SK-N-SH (cell line): ENCODE measurements at regions not wholly inside any gene's neighbourhood (a gene's known extent, or its start where the extent isn't known, plus 50 kb on each side); places are given as distances from the start of the nearest gene placed in this dataset.

ENCODE experiments used
- CTCF ChIA-PET: fragments of 300-600, 350-600 bp; formaldehyde crosslinking; extraction: SDS; loops from one replicate; lab custom pipeline; 2021; lab: Yijun Ruan, JAX
- POLR2A ChIA-PET: fragments of 350-600 bp; sonication (Branson Sonifier 250); formaldehyde crosslinking; extraction: SDS; loops from one replicate; lab custom pipeline; 2020; ENCODE audit warnings: antibody characterized with exemption, inconsistent platforms; lab: Yijun Ruan, JAX
- DNase-seq: peaks from one replicate; pipeline ENCODE4 v3.0.0; 2012
- H2AFZ ChIP-seq: fragments of 200-600 bp; sonication (generic); 2 replicates; pipeline ENCODE4 v1.8.1; 2016; ENCODE audit warnings: antibody characterized with exemption, mild to moderate bottlenecking, low read depth
- H3F3A ChIP-seq: fragments of 200-600 bp; sonication (generic); replicated peaks from 2 replicates; pipeline ENCODE3; 2016; ENCODE audit warnings: antibody characterized with exemption, mild to moderate bottlenecking; ENCODE audit not compliant: insufficient read depth
- H3K27ac ChIP-seq, 2 experiments: fragments of 200-500 bp in 1 of 2; fragments of 200-600 bp in 1 of 2; sonication (Bioruptor generic) in 1 of 2; sonication (generic), shearing (Covaris generic) in 1 of 2; 2 replicates each; pipeline versions ENCODE4 v1.5.1 to v1.6.1; 2014 to 2016; ENCODE audit warnings: low read depth in 2 of 2, inconsistent platforms in 1 of 2, low read length in 1 of 2, mild to moderate bottlenecking in 1 of 2, mixed read lengths in 1 of 2
- H3K27me3 ChIP-seq: fragments of 200-600 bp; sonication (generic), shearing (Covaris generic); 2 replicates; pipeline ENCODE4 v1.6.1; 2016; ENCODE audit warnings: mixed run types; ENCODE audit not compliant: insufficient read depth
- H3K36me3 ChIP-seq, 2 experiments: fragments of 200-500 bp in 1 of 2; fragments of 200-600 bp in 1 of 2; sonication (Bioruptor generic) in 1 of 2; sonication (generic) in 1 of 2; replicated peaks in 1 of 2; 2 replicates each; pipeline versions ENCODE3 to v1.5.1; 2014 to 2016; ENCODE audit warnings: low read length in 1 of 2, mild to moderate bottlenecking in 1 of 2; ENCODE audit not compliant: insufficient read depth in 2 of 2, control insufficient read depth in 1 of 2
- H3K4me1 ChIP-seq, 2 experiments: fragments of 200-500 bp in 1 of 2; fragments of 200-600 bp in 1 of 2; sonication (Bioruptor generic) in 1 of 2; sonication (generic), shearing (Covaris generic) in 1 of 2; 2 replicates each; pipeline versions ENCODE4 v1.5.1 to v1.6.1; 2014 to 2016; ENCODE audit warnings: low read depth in 1 of 2, low read length in 1 of 2, mixed run types in 1 of 2; ENCODE audit not compliant: insufficient read depth in 2 of 2, control insufficient read depth in 1 of 2
- H3K4me2 ChIP-seq: fragments of 200-600 bp; sonication (generic), shearing (Covaris generic); 2 replicates; pipeline ENCODE4 v1.6.1; 2017; ENCODE audit warnings: mixed run types
- H3K4me3 ChIP-seq, 2 experiments: fragments of 200-500 bp in 1 of 2; fragments of 200-600 bp in 1 of 2; sonication (Bioruptor generic) in 1 of 2; sonication (generic), shearing (Covaris generic) in 1 of 2; 2 replicates each; pipeline versions ENCODE4 v1.5.1 to v1.8.1; 2014 to 2016; ENCODE audit warnings: low read depth in 2 of 2, inconsistent platforms in 1 of 2, low read length in 1 of 2, mild to moderate bottlenecking in 1 of 2, mixed read lengths in 1 of 2, moderate library complexity in 1 of 2
- H3K79me2 ChIP-seq: fragments of 200-600 bp; sonication (generic); 2 replicates; pipeline ENCODE4 v1.8.1; 2017; ENCODE audit warnings: mild to moderate bottlenecking; ENCODE audit not compliant: insufficient read depth
- H3K9ac ChIP-seq: fragments of 200-600 bp; sonication (generic); 2 replicates; pipeline ENCODE4 v1.6.1; 2017; ENCODE audit warnings: mixed run types
- H3K9me2 ChIP-seq: fragments of 200-600 bp; sonication (generic); 2 replicates; pipeline ENCODE4 v1.6.1; 2017; ENCODE audit warnings: mixed run types
- H3K9me3 ChIP-seq: fragments of 200-600 bp; sonication (generic); 2 replicates; pipeline ENCODE4 v1.6.1; 2017; ENCODE audit warnings: mixed run types, mild to moderate bottlenecking, moderate library complexity
- H4K20me1 ChIP-seq: fragments of 200-600 bp; sonication (generic); 2 replicates; pipeline ENCODE4 v1.6.1; 2017; ENCODE audit warnings: mild to moderate bottlenecking, mixed run types; ENCODE audit not compliant: insufficient read depth
- CTCF ChIP-seq: fragments of 200-600 bp; sonication (generic); IDR thresholded peaks from 2 replicates; pipeline ENCODE4 v1.6.1; 2017; ENCODE audit warnings: antibody characterized with exemption, mild to moderate bottlenecking, moderate library complexity
- ELF1 ChIP-seq: IDR thresholded peaks from 2 replicates; pipeline ENCODE4 v1.4.0; 2012
- EP300 ChIP-seq, 2 experiments: IDR thresholded peaks; 2 replicates each; pipeline versions ENCODE4 v1.4.0 to v1.6.1; 2012; ENCODE audit warnings: borderline replicate concordance in 1 of 2, low read depth in 1 of 2, low read length in 1 of 2
- EZH2phosphoT487 ChIP-seq: fragments of 200-600 bp; sonication (generic); IDR thresholded peaks from 2 replicates; pipeline ENCODE4 v1.6.1; 2017; ENCODE audit warnings: low read depth, mixed run types, mild to moderate bottlenecking, antibody characterized with exemption, moderate library complexity, borderline replicate concordance
- FOXJ3 ChIP-seq: sonication (generic); formaldehyde crosslinking; IDR thresholded peaks from 2 replicates; pipeline ENCODE4 v1.5.1; 2020; ENCODE audit warnings: mild to moderate bottlenecking, missing genetic modification reagents
- GABPA ChIP-seq: IDR thresholded peaks from 2 replicates; pipeline ENCODE4 v1.4.0; 2012; ENCODE audit warnings: low read depth, mild to moderate bottlenecking
- JUND ChIP-seq: IDR thresholded peaks from 2 replicates; pipeline ENCODE4 v1.4.0; 2012
- MAX ChIP-seq: IDR thresholded peaks from 2 replicates; pipeline ENCODE4 v1.4.0; 2012; ENCODE audit warnings: low read depth
- MEF2A ChIP-seq: IDR thresholded peaks from 2 replicates; pipeline ENCODE4 v1.4.0; 2012; ENCODE audit warnings: low read depth, borderline replicate concordance
- NFIC ChIP-seq: IDR thresholded peaks from 2 replicates; pipeline ENCODE4 v1.4.0; 2012; ENCODE audit warnings: borderline replicate concordance
- PBX3 ChIP-seq: IDR thresholded peaks from 2 replicates; pipeline ENCODE4; 2012
- RAD21 ChIP-seq: IDR thresholded peaks from 2 replicates; pipeline ENCODE4 v1.6.1; 2012; ENCODE audit warnings: mild to moderate bottlenecking, low read length
- RCOR1 ChIP-seq: fragments of 150-350 bp; IDR thresholded peaks from 2 replicates; pipeline ENCODE4 v1.6.1; 2017; ENCODE audit warnings: antibody characterized with exemption, low read length
- RFX5 ChIP-seq: IDR thresholded peaks from 2 replicates; pipeline ENCODE4 v1.6.1; 2012; ENCODE audit warnings: mild to moderate bottlenecking, improper control_type of control experiment, low read length
- SIN3A ChIP-seq: IDR thresholded peaks from 2 replicates; pipeline ENCODE4 v1.6.1; 2012; ENCODE audit warnings: low read depth, mild to moderate bottlenecking, low read length, moderate library complexity, borderline replicate concordance
- SMC3 ChIP-seq: IDR thresholded peaks from 2 replicates; pipeline ENCODE4 v1.6.1; 2012; ENCODE audit warnings: low read depth, low read length, improper control_type of control experiment
- ZBTB33 ChIP-seq: IDR thresholded peaks from 2 replicates; pipeline ENCODE4 v1.4.0; 2012; ENCODE audit warnings: low read depth, borderline replicate concordance
- WGBS: methylation state at CpG from one replicate; pipeline ENCODE4 v1.1.6; 2017; ENCODE audit warnings: low lambda C conversion rate; 5-methylcytosine and 5-hydroxymethylcytosine counted together
- TF ChIP-seq, protein P1 (sequence below): fragments of 150-350 bp; IDR thresholded peaks from 2 replicates; pipeline ENCODE4 v1.6.1; 2016; ENCODE audit warnings: mild to moderate bottlenecking, low read depth, low read length

DNA sequence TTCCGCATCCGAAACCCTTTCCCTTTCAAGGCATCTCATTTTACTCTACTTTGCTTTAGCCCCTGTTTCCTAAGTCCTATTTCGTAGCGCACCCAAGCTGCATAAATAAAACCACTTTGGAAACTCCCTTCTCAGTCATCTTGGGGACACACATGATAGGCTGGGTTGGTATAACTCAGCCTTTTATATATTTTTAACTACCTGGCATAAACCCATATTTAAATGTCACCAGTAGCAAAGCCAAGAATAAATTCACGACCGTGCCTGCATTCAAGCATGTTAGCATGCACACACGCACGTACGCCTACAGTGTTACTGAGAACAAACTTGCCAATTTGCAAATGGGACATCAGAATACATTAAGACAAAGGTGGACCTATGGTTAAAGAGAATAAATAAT, 564.7 kb upstream of the PIK3C3 start:
- Histone ChIP-seq H3K9ac (no peak overlapping the region), H3K9me2 (no peaks in the 10 kb centered on the region), H3K4me2 (no peak overlapping the region), H2AFZ (no peak overlapping the region), H3K27me3 (no peaks in the 10 kb centered on the region), H3K79me2 (no peaks in the 10 kb centered on the region), H3K36me3 (no peaks in the 10 kb centered on the region), H3K4me1 (peaks cover 0 to 4% of the 10 kb centered on the region in 2 experiments; a peak in 1 of 4 replicates), H3F3A (no peaks in the 10 kb centered on the region), H3K27ac (no peak overlapping the region), H3K4me3 (no peak overlapping the region), H4K20me1 (no peaks in the 10 kb centered on the region), H3K9me3 (no peaks in the 10 kb centered on the region)
- TF ChIP-seq ZBTB33 = no peak
- TF ChIP-seq GABPA = no peak
- TF ChIP-seq NFIC = no peak
- TF ChIP-seq FOXJ3 (CRISPR knock-in tag) = no peak
- no peak for TF ChIP-seq SMC3
- no peak for TF ChIP-seq MAX
- no peak for TF ChIP-seq JUND
- TF ChIP-seq PBX3 = no peak
- TF ChIP-seq, protein P1, sequence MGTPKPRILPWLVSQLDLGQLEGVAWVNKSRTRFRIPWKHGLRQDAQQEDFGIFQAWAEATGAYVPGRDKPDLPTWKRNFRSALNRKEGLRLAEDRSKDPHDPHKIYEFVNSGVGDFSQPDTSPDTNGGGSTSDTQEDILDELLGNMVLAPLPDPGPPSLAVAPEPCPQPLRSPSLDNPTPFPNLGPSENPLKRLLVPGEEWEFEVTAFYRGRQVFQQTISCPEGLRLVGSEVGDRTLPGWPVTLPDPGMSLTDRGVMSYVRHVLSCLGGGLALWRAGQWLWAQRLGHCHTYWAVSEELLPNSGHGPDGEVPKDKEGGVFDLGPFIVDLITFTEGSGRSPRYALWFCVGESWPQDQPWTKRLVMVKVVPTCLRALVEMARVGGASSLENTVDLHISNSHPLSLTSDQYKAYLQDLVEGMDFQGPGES = no peak
- TF ChIP-seq EP300 (IDR thresholded peaks at IDR 0.05; ENCODE audit: borderline replicate concordance in 1 of 2, low read depth in 1 of 2, low read length in 1 of 2) = no peak
- TF ChIP-seq RCOR1 = no peak
- no peak for TF ChIP-seq EZH2phosphoT487
- TF ChIP-seq MEF2A = no peak
- TF ChIP-seq ELF1 = no peak
- 86% methylated on average over 9 of the region's 9 CpGs for WGBS
- CTCF ChIA-PET = interaction anchor here (1.4 to 3.0 kb wide), 3 partner anchors 12 to 353 kb away, joined by 4 to 18 read pairs (median 14); no protein-coding TSS in a partner anchor
- POLR2A ChIA-PET = no interaction called here
- DNase-seq = no peak

- Histone ChIP-seq H3K27ac (no peak overlapping the region), H3K9me3 (no peaks in the 10 kb centered on the region), H3K79me2 (no peaks in the 10 kb centered on the region), H4K20me1 (no peaks in the 10 kb centered on the region), H3K9me2 (no peaks in the 10 kb centered on the region), H3K4me3 (no peak overlapping the region), H3K4me1 (no peaks in the 10 kb centered on the region; a peak in 1 of 4 replicates), H3K9ac (no peak overlapping the region), H3F3A (no peaks in the 10 kb centered on the region), H3K4me2 (no peak overlapping the region), H3K27me3 (no peaks in the 10 kb centered on the region), H2AFZ (no peak overlapping the region), H3K36me3 (no peaks in the 10 kb centered on the region)
- peak; percentile 17 for DNase-seq
- ChIA-PET POLR2A (no interaction called here), CTCF (interaction anchor here (0.7 to 2.2 kb wide), 4 partner anchors 13 to 533 kb away, joined by 3 to 14 read pairs (median 4); no protein-coding TSS in a partner anchor)
- WGBS = 45% methylated on average over 5 of the region's 5 CpGs
- TF ChIP-seq JUND = no peak
- no peak for TF ChIP-seq FOXJ3 (CRISPR knock-in tag)
- no peak for TF ChIP-seq SIN3A
- no peak for TF ChIP-seq ZBTB33
- peak; percentile 39; the same call in 1 of the 2 replicates for TF ChIP-seq SMC3
- TF ChIP-seq RAD21 = peak; percentile 79
- no peak for TF ChIP-seq RFX5
- peak; percentile 59 for TF ChIP-seq CTCF
Observed at GRCh38 chr18:41378598-41378997, 576.4 kb upstream of the PIK3C3 start.
